MM.1S (cell line): ENCODE measurements at regions not wholly inside any gene's neighbourhood (a gene's known extent, or its start where the extent isn't known, plus 50 kb on each side); places are given as distances from the start of the nearest gene placed in this dataset.

Source experiments
- EZH2 ChIP-seq: fragments of 300-600 bp; sonication (generic); optimal IDR thresholded peaks from 2 replicates; pipeline ENCODE3; 2017; ENCODE audit warnings: low read depth, mild to moderate bottlenecking, antibody characterized with exemption, low read length, mixed read lengths
- EZH2phosphoT487 ChIP-seq: fragments of 300-600 bp; sonication (generic); IDR thresholded peaks from 2 replicates; pipeline ENCODE4 v1.6.1; 2018; ENCODE audit warnings: antibody characterized with exemption, low read length
- TF ChIP-seq, protein P1 (sequence below): fragments of 300-600 bp; sonication (generic); IDR thresholded peaks from 2 replicates; pipeline ENCODE4 v1.5.1; 2016; ENCODE audit warnings: antibody characterized with exemption, low read length, mixed read lengths

DNA sequence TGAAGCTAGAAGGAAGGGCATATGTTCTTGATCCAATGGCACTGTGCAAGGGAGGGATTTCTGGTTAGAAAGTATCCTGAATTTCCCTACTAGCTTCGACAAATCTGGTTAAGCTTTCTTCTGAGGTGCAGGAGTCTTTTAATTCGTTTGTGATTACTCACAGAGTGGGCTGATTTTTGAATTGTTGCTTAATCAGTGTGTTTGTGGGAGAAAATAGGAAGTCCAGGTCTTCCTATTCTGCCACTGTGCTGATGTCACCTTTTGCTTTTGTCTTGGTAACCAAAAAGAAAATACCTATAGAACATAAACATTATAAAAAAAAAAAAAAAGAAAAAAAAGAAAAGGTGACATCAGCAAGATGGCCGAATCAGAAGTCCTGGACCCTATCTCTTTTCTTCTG, 1008.6 kb downstream of the TSN start:
- TF ChIP-seq EZH2phosphoT487, result no peak
- TF ChIP-seq, protein P1, sequence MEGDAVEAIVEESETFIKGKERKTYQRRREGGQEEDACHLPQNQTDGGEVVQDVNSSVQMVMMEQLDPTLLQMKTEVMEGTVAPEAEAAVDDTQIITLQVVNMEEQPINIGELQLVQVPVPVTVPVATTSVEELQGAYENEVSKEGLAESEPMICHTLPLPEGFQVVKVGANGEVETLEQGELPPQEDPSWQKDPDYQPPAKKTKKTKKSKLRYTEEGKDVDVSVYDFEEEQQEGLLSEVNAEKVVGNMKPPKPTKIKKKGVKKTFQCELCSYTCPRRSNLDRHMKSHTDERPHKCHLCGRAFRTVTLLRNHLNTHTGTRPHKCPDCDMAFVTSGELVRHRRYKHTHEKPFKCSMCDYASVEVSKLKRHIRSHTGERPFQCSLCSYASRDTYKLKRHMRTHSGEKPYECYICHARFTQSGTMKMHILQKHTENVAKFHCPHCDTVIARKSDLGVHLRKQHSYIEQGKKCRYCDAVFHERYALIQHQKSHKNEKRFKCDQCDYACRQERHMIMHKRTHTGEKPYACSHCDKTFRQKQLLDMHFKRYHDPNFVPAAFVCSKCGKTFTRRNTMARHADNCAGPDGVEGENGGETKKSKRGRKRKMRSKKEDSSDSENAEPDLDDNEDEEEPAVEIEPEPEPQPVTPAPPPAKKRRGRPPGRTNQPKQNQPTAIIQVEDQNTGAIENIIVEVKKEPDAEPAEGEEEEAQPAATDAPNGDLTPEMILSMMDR, result no peak
- no peak for TF ChIP-seq EZH2
